HEK293 (cell line): ENCODE measurements at regions not wholly inside any gene's neighbourhood (a gene's known extent, or its start where the extent isn't known, plus 50 kb on each side); places are given as distances from the start of the nearest gene placed in this dataset.
A peak's percentile ranks its signal among the peaks of the same experiment; 100 is the strongest.

Source experiments
- CTCF ChIA-PET: fragments of 350-600 bp; formaldehyde crosslinking; extraction: SDS; loops from one replicate; lab custom pipeline; 2021; ENCODE audit warnings: antibody characterized with exemption; lab: Yijun Ruan, JAX
- POLR2A ChIA-PET: fragments of 300-600 bp; formaldehyde crosslinking; extraction: SDS; loops from one replicate; lab custom pipeline; 2020; ENCODE audit warnings: antibody characterized with exemption, inconsistent platforms; lab: Yijun Ruan, JAX
- H3K27ac ChIP-seq: fragments of 200-500 bp; sonication (Bioruptor generic); 2 replicates; pipeline ENCODE4 v1.5.1; 2014; ENCODE audit warnings: low read depth, low read length, control low read depth, inconsistent platforms; ENCODE audit errors: extremely low read depth
- H3K36me3 ChIP-seq, 2 experiments: fragments of 200-500 bp in 1 of 2; sonication (Bioruptor generic) in 1 of 2; 1 replicate in 1 of 2; 2 replicates in 1 of 2; pipeline ENCODE4 v1.5.1; 2014 to 2017; ENCODE audit warnings: inconsistent platforms in 2 of 2, low read length in 2 of 2; ENCODE audit not compliant: control insufficient read depth in 2 of 2, insufficient read depth in 1 of 2
- H3K4me1 ChIP-seq: fragments of 200-500 bp; sonication (Bioruptor generic); 2 replicates; pipeline ENCODE4 v1.5.1; 2014; ENCODE audit warnings: mild to moderate bottlenecking, low read length, inconsistent platforms; ENCODE audit not compliant: control insufficient read depth, insufficient read depth
- H3K4me3 ChIP-seq: 2 replicates; pipeline ENCODE4 v1.5.1; 2011; ENCODE audit warnings: low read depth, mild to moderate bottlenecking, control low read depth, low read length, moderate library complexity
- H3K9me3 ChIP-seq: fragments of 200-500 bp; sonication (Bioruptor generic); 2 replicates; pipeline ENCODE4 v1.5.1; 2014; ENCODE audit warnings: low read depth, low read length, inconsistent platforms; ENCODE audit not compliant: control insufficient read depth, insufficient read depth
- FEZF1 ChIP-seq: fragments of 450-650 bp; formaldehyde crosslinking; IDR thresholded peaks from 2 replicates; pipeline ENCODE4 v1.5.1; 2016; ENCODE audit warnings: missing biosample characterization, missing genetic modification characterization
- GFI1B ChIP-seq: fragments of 450-650 bp; formaldehyde crosslinking; IDR thresholded peaks from 2 replicates; pipeline ENCODE4 v1.5.1; 2016; ENCODE audit warnings: missing biosample characterization, missing genetic modification characterization
- GLI2 ChIP-seq: fragments of 450-650 bp; formaldehyde crosslinking; IDR thresholded peaks from 2 replicates; pipeline ENCODE4; 2017; ENCODE audit warnings: missing biosample characterization, missing genetic modification characterization, low read depth, borderline replicate concordance
- KLF16 ChIP-seq: fragments of 450-650 bp; formaldehyde crosslinking; IDR thresholded peaks from 2 replicates; pipeline ENCODE4 v1.5.1; 2017; ENCODE audit warnings: missing biosample characterization, missing genetic modification characterization
- SALL2 ChIP-seq: fragments of 450-650 bp; formaldehyde crosslinking; IDR thresholded peaks from 2 replicates; pipeline ENCODE4 v1.5.0; 2017; ENCODE audit warnings: missing biosample characterization, mild to moderate bottlenecking, missing genetic modification characterization, borderline replicate concordance
- SCRT1 ChIP-seq: fragments of 450-650 bp; formaldehyde crosslinking; IDR thresholded peaks from 2 replicates; pipeline ENCODE4 v1.5.1; 2016; ENCODE audit warnings: missing biosample characterization, missing genetic modification characterization, borderline replicate concordance
- ZBTB8A ChIP-seq: fragments of 450-650 bp; formaldehyde crosslinking; IDR thresholded peaks from 2 replicates; pipeline ENCODE4 v1.5.1; 2016; ENCODE audit warnings: missing biosample characterization, missing genetic modification characterization
- ZFP41 ChIP-seq: fragments of 450-650 bp; formaldehyde crosslinking; IDR thresholded peaks from 2 replicates; pipeline ENCODE4 v1.5.1; 2016; ENCODE audit warnings: missing biosample characterization, missing genetic modification characterization, borderline replicate concordance
- ZNF114 ChIP-seq: fragments of 450-650 bp; formaldehyde crosslinking; IDR thresholded peaks from 2 replicates; pipeline ENCODE4 v1.5.0; 2017; ENCODE audit warnings: missing biosample characterization, missing genetic modification characterization
- ZNF211 ChIP-seq: fragments of 450-650 bp; formaldehyde crosslinking; IDR thresholded peaks from 2 replicates; pipeline ENCODE4 v1.5.1; 2016; ENCODE audit warnings: low read depth, missing biosample characterization, missing genetic modification characterization
- ZNF221 ChIP-seq: fragments of 450-650 bp; formaldehyde crosslinking; IDR thresholded peaks from 2 replicates; pipeline ENCODE4 v1.5.1; 2017; ENCODE audit warnings: missing biosample characterization, missing genetic modification characterization, borderline replicate concordance
- ZNF239 ChIP-seq: fragments of 450-650 bp; formaldehyde crosslinking; IDR thresholded peaks from 2 replicates; pipeline ENCODE4 v1.5.1; 2016; ENCODE audit warnings: missing biosample characterization, missing genetic modification characterization
- ZNF274 ChIP-seq, 2 experiments: fragments of 200-500 bp in 1 of 2; fragments of 450-650 bp in 1 of 2; sonication (Bioruptor generic) in 1 of 2; formaldehyde crosslinking in 1 of 2; IDR thresholded peaks; 2 replicates each; pipeline versions ENCODE4 v1.5.1 to v1.6.1; 2014 to 2016; ENCODE audit warnings: borderline replicate concordance in 1 of 2, inconsistent platforms in 1 of 2, low read length in 1 of 2, missing biosample characterization in 1 of 2, missing genetic modification characterization in 1 of 2
- ZNF350 ChIP-seq: fragments of 450-650 bp; formaldehyde crosslinking; IDR thresholded peaks from 2 replicates; pipeline ENCODE4 v1.5.0; 2017; ENCODE audit warnings: missing biosample characterization, mild to moderate bottlenecking, missing genetic modification characterization
- ZNF366 ChIP-seq: fragments of 450-650 bp; formaldehyde crosslinking; conservative IDR thresholded peaks from 2 replicates; pipeline ENCODE4 v1.5.1; 2016; ENCODE audit warnings: missing biosample characterization, missing genetic modification characterization
- ZNF433 ChIP-seq: fragments of 450-650 bp; formaldehyde crosslinking; IDR thresholded peaks from 2 replicates; pipeline ENCODE4 v1.5.1; 2016; ENCODE audit warnings: missing biosample characterization, missing genetic modification characterization, low read depth
- ZNF514 ChIP-seq: fragments of 450-650 bp; formaldehyde crosslinking; IDR thresholded peaks from 2 replicates; pipeline ENCODE4 v1.5.1; 2016; ENCODE audit warnings: missing biosample characterization, missing genetic modification characterization
- ZNF544 ChIP-seq: fragments of 450-650 bp; formaldehyde crosslinking; IDR thresholded peaks from 2 replicates; pipeline ENCODE4 v1.5.0; 2017; ENCODE audit warnings: missing biosample characterization, missing genetic modification characterization
- ZNF548 ChIP-seq: fragments of 450-650 bp; formaldehyde crosslinking; IDR thresholded peaks from 2 replicates; pipeline ENCODE4 v1.5.1; 2016; ENCODE audit warnings: missing biosample characterization, missing genetic modification characterization
- ZNF626 ChIP-seq: fragments of 450-650 bp; sonication (Bioruptor Pico); formaldehyde crosslinking; IDR thresholded peaks from 2 replicates; pipeline ENCODE4 v1.5.1; 2018; ENCODE audit warnings: missing biosample characterization, missing genetic modification characterization, inconsistent platforms
- ZNF785 ChIP-seq: fragments of 450-650 bp; formaldehyde crosslinking; IDR thresholded peaks from 2 replicates; pipeline ENCODE4 v1.5.1; 2016; ENCODE audit warnings: missing biosample characterization, missing genetic modification characterization
- ZNF792 ChIP-seq: fragments of 450-650 bp; formaldehyde crosslinking; IDR thresholded peaks from 2 replicates; pipeline ENCODE4 v1.5.1; 2016; ENCODE audit warnings: missing biosample characterization, missing genetic modification characterization
- ZNF843 ChIP-seq: fragments of 450-650 bp; formaldehyde crosslinking; IDR thresholded peaks from 2 replicates; pipeline ENCODE4 v1.5.1; 2016; ENCODE audit warnings: missing biosample characterization, missing genetic modification characterization
- ZXDB ChIP-seq: fragments of 450-650 bp; formaldehyde crosslinking; IDR thresholded peaks from 2 replicates; pipeline ENCODE4 v1.5.1; 2016; ENCODE audit warnings: missing biosample characterization, missing genetic modification characterization
- TF ChIP-seq, protein P1 (sequence below): fragments of 450-650 bp; formaldehyde crosslinking; IDR thresholded peaks from 2 replicates; pipeline ENCODE4 v1.5.1; 2016; ENCODE audit warnings: missing biosample characterization, missing genetic modification characterization
- TF ChIP-seq, protein P2 (sequence below): fragments of 450-650 bp; IDR thresholded peaks from 2 replicates; pipeline ENCODE4 v1.5.1; 2018; ENCODE audit warnings: missing biosample characterization, mild to moderate bottlenecking, missing genetic modification characterization
- TF ChIP-seq, protein P3 (sequence below): fragments of 450-650 bp; formaldehyde crosslinking; IDR thresholded peaks from 2 replicates; pipeline ENCODE4 v1.5.1; 2017; ENCODE audit warnings: missing biosample characterization, missing genetic modification characterization
- TF ChIP-seq, protein P4 (sequence below): fragments of 450-650 bp; formaldehyde crosslinking; IDR thresholded peaks from 2 replicates; pipeline ENCODE4 v1.5.1; 2016; ENCODE audit warnings: missing biosample characterization, missing genetic modification characterization

GRCh38 chr7:85614684-85615083 lies 427.8 kb upstream of the SEMA3D start:
- H3K36me3 ChIP-seq: no peaks in the 10 kb centered on the region
- ChIA-PET POLR2A (no interaction called here), CTCF (interaction anchor here (0.6 to 0.7 kb wide), 2 partner anchors 517 to 1246 kb away, joined by 3 to 5 read pairs; no protein-coding TSS in a partner anchor)
- no peaks in the 10 kb centered on the region for H3K9me3 ChIP-seq
- H3K4me3 ChIP-seq: no peak overlapping the region
- TF ChIP-seq, protein P1, sequence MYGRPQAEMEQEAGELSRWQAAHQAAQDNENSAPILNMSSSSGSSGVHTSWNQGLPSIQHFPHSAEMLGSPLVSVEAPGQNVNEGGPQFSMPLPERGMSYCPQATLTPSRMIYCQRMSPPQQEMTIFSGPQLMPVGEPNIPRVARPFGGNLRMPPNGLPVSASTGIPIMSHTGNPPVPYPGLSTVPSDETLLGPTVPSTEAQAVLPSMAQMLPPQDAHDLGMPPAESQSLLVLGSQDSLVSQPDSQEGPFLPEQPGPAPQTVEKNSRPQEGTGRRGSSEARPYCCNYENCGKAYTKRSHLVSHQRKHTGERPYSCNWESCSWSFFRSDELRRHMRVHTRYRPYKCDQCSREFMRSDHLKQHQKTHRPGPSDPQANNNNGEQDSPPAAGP (tag by site-specific recombination): no peak
- TF ChIP-seq ZNF433 (tag by site-specific recombination): no peak
- TF ChIP-seq ZNF548 (tag by site-specific recombination): no peak
- TF ChIP-seq ZNF626: no peak
- TF ChIP-seq SALL2: no peak
- no peak for TF ChIP-seq ZNF514 (tag by site-specific recombination)
- TF ChIP-seq ZNF274 (IDR thresholded peaks at IDR 0.05; ENCODE audit: low read length): no peak
- TF ChIP-seq ZNF274 (tag by site-specific recombination; IDR thresholded peaks at IDR 0.05; ENCODE audit: borderline replicate concordance): no peak
- TF ChIP-seq ZNF221 (tag by site-specific recombination): no peak
- TF ChIP-seq ZNF114 (tag by site-specific recombination): no peak
- TF ChIP-seq ZNF544 (tag by site-specific recombination): no peak
- no peak for TF ChIP-seq ZNF350 (tag by site-specific recombination)
- TF ChIP-seq ZNF785 (tag by site-specific recombination): no peak
- TF ChIP-seq ZNF792: no peak
- H3K4me1 ChIP-seq: no peaks in the 10 kb centered on the region; the same call in 1 of the 2 replicates
- H3K27ac ChIP-seq: no peak overlapping the region

DNA sequence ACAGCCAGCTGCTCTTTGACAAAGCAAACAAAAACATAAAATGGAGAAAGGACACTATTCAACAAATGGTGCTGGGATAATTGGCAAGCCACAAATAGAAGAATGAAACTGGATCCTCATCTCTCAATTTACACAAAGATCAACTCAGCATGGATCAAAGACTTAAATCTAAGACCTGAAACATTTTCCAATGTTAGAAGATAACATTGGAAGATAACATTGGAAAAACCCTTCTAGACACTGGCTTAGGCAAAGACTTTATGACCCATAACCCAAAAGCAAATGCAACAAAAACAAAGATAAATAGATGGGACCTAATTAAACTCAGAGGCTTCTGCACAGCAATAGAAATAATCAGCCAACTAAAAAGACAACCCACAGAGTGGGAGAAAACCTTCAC lies 425.7 kb upstream of the SEMA3D start:
- CTCF ChIA-PET: no interaction called here
- TF ChIP-seq ZNF211 (tag by site-specific recombination) (no peak), GFI1B (0 out of 2 replicates have a peak, but pooled peaks have one; percentile 19), ZNF366 (tag by site-specific recombination) (no peak), ZBTB8A (tag by site-specific recombination) (no peak), SCRT1 (tag by site-specific recombination) (peak; percentile 67; the same call in 1 of the 2 replicates), KLF16 (tag by site-specific recombination) (no peak), ZNF843 (tag by site-specific recombination) (peak; percentile 86), ZNF350 (tag by site-specific recombination) (no peak), ZNF239 (no peak), ZFP41 (tag by site-specific recombination) (no peak), GLI2 (tag by site-specific recombination) (peak; percentile 23; the same call in 1 of the 2 replicates), ZXDB (tag by site-specific recombination) (peak; percentile 44), FEZF1 (tag by site-specific recombination) (peak; percentile 75)
- TF ChIP-seq, protein P2, sequence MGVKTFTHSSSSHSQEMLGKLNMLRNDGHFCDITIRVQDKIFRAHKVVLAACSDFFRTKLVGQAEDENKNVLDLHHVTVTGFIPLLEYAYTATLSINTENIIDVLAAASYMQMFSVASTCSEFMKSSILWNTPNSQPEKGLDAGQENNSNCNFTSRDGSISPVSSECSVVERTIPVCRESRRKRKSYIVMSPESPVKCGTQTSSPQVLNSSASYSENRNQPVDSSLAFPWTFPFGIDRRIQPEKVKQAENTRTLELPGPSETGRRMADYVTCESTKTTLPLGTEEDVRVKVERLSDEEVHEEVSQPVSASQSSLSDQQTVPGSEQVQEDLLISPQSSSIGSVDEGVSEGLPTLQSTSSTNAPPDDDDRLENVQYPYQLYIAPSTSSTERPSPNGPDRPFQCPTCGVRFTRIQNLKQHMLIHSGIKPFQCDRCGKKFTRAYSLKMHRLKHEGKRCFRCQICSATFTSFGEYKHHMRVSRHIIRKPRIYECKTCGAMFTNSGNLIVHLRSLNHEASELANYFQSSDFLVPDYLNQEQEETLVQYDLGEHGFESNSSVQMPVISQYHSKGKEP: 0 out of 2 replicates have a peak, but pooled peaks have one; percentile 21
- TF ChIP-seq, protein P3, sequence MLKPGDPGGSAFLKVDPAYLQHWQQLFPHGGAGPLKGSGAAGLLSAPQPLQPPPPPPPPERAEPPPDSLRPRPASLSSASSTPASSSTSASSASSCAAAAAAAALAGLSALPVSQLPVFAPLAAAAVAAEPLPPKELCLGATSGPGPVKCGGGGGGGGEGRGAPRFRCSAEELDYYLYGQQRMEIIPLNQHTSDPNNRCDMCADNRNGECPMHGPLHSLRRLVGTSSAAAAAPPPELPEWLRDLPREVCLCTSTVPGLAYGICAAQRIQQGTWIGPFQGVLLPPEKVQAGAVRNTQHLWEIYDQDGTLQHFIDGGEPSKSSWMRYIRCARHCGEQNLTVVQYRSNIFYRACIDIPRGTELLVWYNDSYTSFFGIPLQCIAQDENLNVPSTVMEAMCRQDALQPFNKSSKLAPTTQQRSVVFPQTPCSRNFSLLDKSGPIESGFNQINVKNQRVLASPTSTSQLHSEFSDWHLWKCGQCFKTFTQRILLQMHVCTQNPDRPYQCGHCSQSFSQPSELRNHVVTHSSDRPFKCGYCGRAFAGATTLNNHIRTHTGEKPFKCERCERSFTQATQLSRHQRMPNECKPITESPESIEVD: peak; percentile 40; the same call in 1 of the 2 replicates
- TF ChIP-seq, protein P4, sequence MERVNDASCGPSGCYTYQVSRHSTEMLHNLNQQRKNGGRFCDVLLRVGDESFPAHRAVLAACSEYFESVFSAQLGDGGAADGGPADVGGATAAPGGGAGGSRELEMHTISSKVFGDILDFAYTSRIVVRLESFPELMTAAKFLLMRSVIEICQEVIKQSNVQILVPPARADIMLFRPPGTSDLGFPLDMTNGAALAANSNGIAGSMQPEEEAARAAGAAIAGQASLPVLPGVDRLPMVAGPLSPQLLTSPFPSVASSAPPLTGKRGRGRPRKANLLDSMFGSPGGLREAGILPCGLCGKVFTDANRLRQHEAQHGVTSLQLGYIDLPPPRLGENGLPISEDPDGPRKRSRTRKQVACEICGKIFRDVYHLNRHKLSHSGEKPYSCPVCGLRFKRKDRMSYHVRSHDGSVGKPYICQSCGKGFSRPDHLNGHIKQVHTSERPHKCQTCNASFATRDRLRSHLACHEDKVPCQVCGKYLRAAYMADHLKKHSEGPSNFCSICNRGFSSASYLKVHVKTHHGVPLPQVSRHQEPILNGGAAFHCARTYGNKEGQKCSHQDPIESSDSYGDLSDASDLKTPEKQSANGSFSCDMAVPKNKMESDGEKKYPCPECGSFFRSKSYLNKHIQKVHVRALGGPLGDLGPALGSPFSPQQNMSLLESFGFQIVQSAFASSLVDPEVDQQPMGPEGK (tag by site-specific recombination): no peak

More for the DNA sequence above, 425.7 kb upstream of the SEMA3D start:
- H3K4me3 ChIP-seq: no peak overlapping the region
- no peak overlapping the region for H3K27ac ChIP-seq
- H3K9me3 ChIP-seq: no peaks in the 10 kb centered on the region
- no peaks in the 10 kb centered on the region; the same call in 1 of the 2 replicates for H3K4me1 ChIP-seq
- no peaks in the 10 kb centered on the region for H3K36me3 ChIP-seq
- POLR2A ChIA-PET: no interaction called here
